ENCODE measurements at regions not wholly inside any gene's neighbourhood (a gene's known extent, or its start where the extent isn't known, plus 50 kb on each side); places are given as distances from the start of the nearest gene placed in this dataset.

GRCh38 chr1:238488401-238488800, 597.7 kb upstream of the ZP4 start:
- TF ChIP-seq EZH2 (IDR thresholded peaks at IDR 0.05; ENCODE audit: borderline replicate concordance, low read depth, low read length, severe bottlenecking) (no peak), CTCF (IDR thresholded peaks at IDR 0.05; ENCODE audit: borderline replicate concordance, extremely low read depth, low read length, poor library complexity, severe bottlenecking) (no peak)

All from DND-41 (cell line).